ENCODE measurements at regions not wholly inside any gene's neighbourhood (a gene's known extent, or its start where the extent isn't known, plus 50 kb on each side); places are given as distances from the start of the nearest gene placed in this dataset.

GRCh38 chr20:12276011-12276673 lies 358.4 kb downstream of the BTBD3 start:
- no peak for DNase-seq (ENCODE audit: low read depth in 2 of 2)

GRCh38 chr20:12287575-12287974 lies 369.9 kb downstream of the BTBD3 start:
- DNase-seq (ENCODE audit: low read depth in 2 of 2), result no peak

GRCh38 chr20:12289465-12289864 lies 371.8 kb downstream of the BTBD3 start:
- DNase-seq (ENCODE audit: low read depth in 2 of 2), result no peak

- no peak for DNase-seq (ENCODE audit: low read depth in 2 of 2)
Observed at GRCh38 chr20:12291386-12291785, 373.7 kb downstream of the BTBD3 start.

- DNase-seq (ENCODE audit: low read depth in 2 of 2), result no peak
Observed at GRCh38 chr20:12293900-12294299, 376.2 kb downstream of the BTBD3 start.

- no peak for DNase-seq (ENCODE audit: low read depth in 2 of 2)
Observed at GRCh38 chr20:12294678-12295077, 377.0 kb downstream of the BTBD3 start.

GRCh38 chr20:12305188-12305950 lies 387.7 kb downstream of the BTBD3 start:
- no peak for DNase-seq (ENCODE audit: low read depth in 2 of 2)

GRCh38 chr20:12306107-12306506 lies 388.4 kb downstream of the BTBD3 start:
- DNase-seq (ENCODE audit: low read depth in 2 of 2), result no peak

GRCh38 chr20:12311094-12311865 lies 393.6 kb downstream of the BTBD3 start:
- no peak for DNase-seq (ENCODE audit: low read depth in 2 of 2)

- DNase-seq (ENCODE audit: low read depth in 2 of 2), result no peak
Observed at GRCh38 chr20:12315652-12316051, 398.0 kb downstream of the BTBD3 start.

GRCh38 chr20:12316794-12317193 lies 399.1 kb downstream of the BTBD3 start:
- DNase-seq (ENCODE audit: low read depth in 2 of 2), result no peak

- no peak for DNase-seq (ENCODE audit: low read depth in 2 of 2)
Observed at GRCh38 chr20:12317433-12317832, 399.7 kb downstream of the BTBD3 start.

- no peak for DNase-seq (ENCODE audit: low read depth in 2 of 2)
Observed at GRCh38 chr20:12318043-12318442, 400.4 kb downstream of the BTBD3 start.

- no peak for DNase-seq (ENCODE audit: low read depth in 2 of 2)
Observed at GRCh38 chr20:12321736-12322135, 404.0 kb downstream of the BTBD3 start.

- no peak for DNase-seq (ENCODE audit: low read depth in 2 of 2)
Observed at GRCh38 chr20:12327205-12327604, 409.5 kb downstream of the BTBD3 start.

GRCh38 chr20:12331236-12331635 lies 413.5 kb downstream of the BTBD3 start:
- DNase-seq (ENCODE audit: low read depth in 2 of 2), result no peak

GRCh38 chr20:12337601-12338000 lies 419.9 kb downstream of the BTBD3 start:
- DNase-seq (ENCODE audit: low read depth in 2 of 2), result no peak

GRCh38 chr20:12345978-12346377 lies 428.3 kb downstream of the BTBD3 start:
- DNase-seq (ENCODE audit: low read depth in 2 of 2), result no peak

- no peak for DNase-seq (ENCODE audit: low read depth in 2 of 2)
Observed at GRCh38 chr20:12353842-12354241, 436.1 kb downstream of the BTBD3 start.

- DNase-seq (ENCODE audit: low read depth in 2 of 2), result no peak
Observed at GRCh38 chr20:12354725-12355124, 437.0 kb downstream of the BTBD3 start.

- no peak for DNase-seq (ENCODE audit: low read depth in 2 of 2)
Observed at GRCh38 chr20:12355185-12355584, 437.5 kb downstream of the BTBD3 start.

GRCh38 chr20:12358006-12358654 lies 440.4 kb downstream of the BTBD3 start:
- DNase-seq (ENCODE audit: low read depth in 2 of 2), result no peak
